Keratinocyte (primary cell): ENCODE measurements at regions not wholly inside any gene's neighbourhood (a gene's known extent, or its start where the extent isn't known, plus 50 kb on each side); places are given as distances from the start of the nearest gene placed in this dataset.

Experiments
- CTCF ChIP-seq, 3 experiments: IDR thresholded peaks in 1 of 3; conservative IDR thresholded peaks in 1 of 3; optimal IDR thresholded peaks in 1 of 3; 2 replicates in 2 of 3; 3 replicates in 1 of 3; pipeline versions ENCODE3 to v1.5.1; 2011; ENCODE audit warnings: low read length in 3 of 3, mild to moderate bottlenecking in 3 of 3, moderate library complexity in 2 of 3, control low read depth in 1 of 3, inconsistent platforms in 1 of 3; ENCODE audit not compliant: insufficient read depth in 2 of 3; ENCODE audit errors: extremely low read depth in 1 of 3
- EZH2 ChIP-seq: IDR thresholded peaks from one replicate; pipeline ENCODE4 v1.6.1; 2012; ENCODE audit warnings: inconsistent platforms, mild to moderate bottlenecking, low read length, moderate library complexity

DNA sequence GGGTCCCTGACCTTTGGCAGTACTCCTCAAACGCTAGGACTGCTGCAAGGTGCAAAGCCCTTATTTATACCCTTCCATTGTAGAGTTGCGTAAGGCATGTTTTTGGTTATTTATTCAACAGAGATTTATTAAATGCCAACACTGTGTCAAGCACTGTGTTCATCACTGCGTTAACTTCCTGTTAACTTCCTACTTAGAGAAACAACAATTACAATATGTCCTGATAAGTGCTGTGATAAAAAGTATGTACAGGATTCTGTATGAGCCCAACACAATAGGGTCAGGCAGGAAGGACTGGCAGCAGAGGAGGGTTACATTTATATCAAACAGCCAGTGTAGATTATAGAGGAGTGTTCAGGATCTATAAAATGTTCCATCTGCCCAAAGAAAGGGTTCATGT, 812.8 kb upstream of the API5 start:
- TF ChIP-seq CTCF (optimal IDR thresholded peaks at IDR 0.05 in 1 of 3, IDR thresholded peaks at IDR 0.05 in 1 of 3, conservative IDR thresholded peaks at IDR 0.05 in 1 of 3; ENCODE audit: extremely low read depth in 1 of 3, insufficient read depth in 2 of 3, low read length in 3 of 3) (no peak), EZH2 (no peak)
